Stimulated activated CD8-positive, alpha-beta memory T cell treated with anti-CD3 and anti-CD28 coated beads, Interleukin-15, amount 100 ng/mL, for 1 hour (primary cell): ENCODE measurements at regions not wholly inside any gene's neighbourhood (a gene's known extent, or its start where the extent isn't known, plus 50 kb on each side); places are given as distances from the start of the nearest gene placed in this dataset.
"Not testable (repeated sequence)": the region's sequence is repeated elsewhere in the genome, so short reads cannot be mapped to it uniquely, and the experiment has no call there.

ENCODE experiments used
- DNase-seq: peaks from one replicate; pipeline ENCODE4 v3.0.0-alpha.2; 2020; ENCODE audit warnings: low read depth

GRCh38 chr16:32116080-32116479, 137.0 kb upstream of the TP53TG3D start:
- DNase-seq = no peak

GRCh38 chr16:32116533-32116932, 136.6 kb upstream of the TP53TG3D start:
- DNase-seq = not testable (repeated sequence)

- not testable (repeated sequence) for DNase-seq
Measured at GRCh38 chr16:32120372-32120771, 132.7 kb upstream of the TP53TG3D start.

GRCh38 chr16:32120779-32121178, 132.3 kb upstream of the TP53TG3D start:
- not testable (repeated sequence) for DNase-seq

GRCh38 chr16:32121273-32121900, 131.7 kb upstream of the TP53TG3D start:
- not testable (repeated sequence) for DNase-seq

- DNase-seq = not testable (repeated sequence)
Measured at GRCh38 chr16:32152434-32152833, 100.7 kb upstream of the TP53TG3D start.

- not testable (repeated sequence) for DNase-seq
Measured at GRCh38 chr16:32187918-32188669, 65.0 kb upstream of the TP53TG3D start.

GRCh38 chr16:32202585-32202984, 50.5 kb upstream of the TP53TG3D start:
- DNase-seq = not testable (repeated sequence)
